Esophagus squamous epithelium (tissue), 4 donors: ENCODE measurements at regions not wholly inside any gene's neighbourhood (a gene's known extent, or its start where the extent isn't known, plus 50 kb on each side); places are given as distances from the start of the nearest gene placed in this dataset.

ENCODE experiments used
- CTCF ChIP-seq, 6 experiments: fragments of 450-650 bp in 4 of 6; fragments of 200-600 bp in 2 of 6; sonication (generic) in 2 of 6; IDR thresholded peaks; one replicate each; pipeline ENCODE4 v1.5.1; 2016 to 2019; ENCODE audit warnings: antibody characterized with exemption in 6 of 6, mild to moderate bottlenecking in 4 of 6, moderate library complexity in 4 of 6
- POLR2A ChIP-seq, 4 donors: fragments of 450-650 bp; IDR thresholded peaks; one replicate each; pipeline ENCODE4 v1.6.1; 2017; ENCODE audit warnings: antibody characterized with exemption in 4 of 4, mild to moderate bottlenecking in 4 of 4, moderate library complexity in 3 of 4

- TF ChIP-seq CTCF (IDR thresholded peaks at IDR 0.05) (no peak), POLR2A (IDR thresholded peaks at IDR 0.05) (no peak)
These were observed 162.7 kb upstream of the OTX2 start for GRCh38 chr14:56972948-56973347.
